ENCODE measurements at regions not wholly inside any gene's neighbourhood (a gene's known extent, or its start where the extent isn't known, plus 50 kb on each side); places are given as distances from the start of the nearest gene placed in this dataset.

DNA sequence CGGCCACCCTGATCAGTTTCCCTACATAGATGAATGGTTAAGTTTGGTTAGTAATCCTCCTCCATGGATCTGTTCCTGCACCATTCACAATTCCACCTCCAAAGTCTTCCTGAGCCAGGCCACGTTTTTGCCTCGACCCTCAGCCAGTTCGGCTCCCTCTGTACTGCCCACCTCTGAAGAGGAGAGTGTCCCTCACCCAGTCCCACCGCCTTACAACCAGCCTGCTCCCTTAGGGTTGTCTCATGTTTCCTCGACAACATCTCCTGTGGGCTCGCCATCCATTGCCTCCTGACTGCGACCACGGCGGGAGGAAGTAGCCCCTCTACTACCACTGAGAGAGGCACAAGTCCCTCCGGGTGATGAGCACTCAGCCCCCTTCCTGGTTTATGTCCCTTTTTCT, 338.0 kb upstream of the CNTNAP5 start:
- ChIA-PET POLR2A (no interaction called here), CTCF (no interaction called here)
- no peak for TF ChIP-seq ATF1 (CRISPR knock-in tag; IDR thresholded peaks at IDR 0.05)
- 0 out of 2 replicates have a peak, but pooled peaks have one; percentile 58 for TF ChIP-seq PRDM15 (CRISPR knock-in tag; IDR thresholded peaks at IDR 0.05)

GRCh38 chr2:123688231-123688940, 336.7 kb upstream of the CNTNAP5 start:
- ChIA-PET CTCF (no interaction called here), POLR2A (no interaction called here)
- Mint-ChIP-seq H3K27ac (no peak overlapping the region), H3K4me3 (no peak overlapping the region), H3K4me1 (peaks cover 11% of the 10 kb centered on the region), H3K36me3 (peaks cover 10% of the 10 kb centered on the region), H3K27me3 (ENCODE audit: low read depth) (no peaks in the 10 kb centered on the region), H3K9me3 (peaks cover 37% of the 10 kb centered on the region)
- no peak for TF ChIP-seq NR2C2 (CRISPR knock-in tag; IDR thresholded peaks at IDR 0.05)
- TF ChIP-seq GTF2I (CRISPR knock-in tag; conservative IDR thresholded peaks at IDR 0.05) = no peak
- no peak for TF ChIP-seq GABPB1 (CRISPR knock-in tag; IDR thresholded peaks at IDR 0.05)
- TF ChIP-seq NR3C1 (CRISPR knock-in tag; conservative IDR thresholded peaks at IDR 0.05; ENCODE audit: low read depth) = no peak
- no peak for TF ChIP-seq ZNF416 (CRISPR knock-in tag; IDR thresholded peaks at IDR 0.05)
- ATAC-seq (no peak), DNase-seq (ENCODE audit: low spot score) (no peak)

More for the DNA sequence above, 338.0 kb upstream of the CNTNAP5 start:
- Mint-ChIP-seq H3K4me1 (peaks cover 4% of the 10 kb centered on the region), H3K4me3 (no peak overlapping the region), H3K27me3 (ENCODE audit: low read depth) (peaks cover 3% of the 10 kb centered on the region), H3K9me3 (peaks cover 46% of the 10 kb centered on the region), H3K27ac (no peak overlapping the region), H3K36me3 (peaks cover 10% of the 10 kb centered on the region)
- ATAC-seq (no peak), DNase-seq (ENCODE audit: low spot score) (no peak)

GRCh38 chr2:123692121-123692520, 333.0 kb upstream of the CNTNAP5 start:
- DNase-seq (ENCODE audit: low spot score) = no peak
- no peak for ATAC-seq
- POLR2A ChIA-PET = no interaction called here
- CTCF ChIA-PET = no interaction called here
- no peaks in the 10 kb centered on the region for H3K27me3 Mint-ChIP-seq (ENCODE audit: low read depth)
- peaks cover 18% of the 10 kb centered on the region for H3K9me3 Mint-ChIP-seq
- H3K27ac Mint-ChIP-seq = no peak overlapping the region
- no peaks in the 10 kb centered on the region for H3K36me3 Mint-ChIP-seq
- no peak overlapping the region for H3K4me3 Mint-ChIP-seq
- H3K4me1 Mint-ChIP-seq = peaks cover 11% of the 10 kb centered on the region
- no peak for TF ChIP-seq KAT7 (CRISPR knock-in tag; IDR thresholded peaks at IDR 0.05; ENCODE audit: borderline replicate concordance)
- TF ChIP-seq ETV6 (CRISPR knock-in tag; IDR thresholded peaks at IDR 0.05) = no peak
- TF ChIP-seq, protein P1, sequence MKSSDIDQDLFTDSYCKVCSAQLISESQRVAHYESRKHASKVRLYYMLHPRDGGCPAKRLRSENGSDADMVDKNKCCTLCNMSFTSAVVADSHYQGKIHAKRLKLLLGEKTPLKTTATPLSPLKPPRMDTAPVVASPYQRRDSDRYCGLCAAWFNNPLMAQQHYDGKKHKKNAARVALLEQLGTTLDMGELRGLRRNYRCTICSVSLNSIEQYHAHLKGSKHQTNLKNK (CRISPR knock-in tag; IDR thresholded peaks at IDR 0.05) = no peak
- TF ChIP-seq OVOL2 (CRISPR knock-in tag; IDR thresholded peaks at IDR 0.05; ENCODE audit: borderline replicate concordance) = no peak
- TF ChIP-seq ATF1 (CRISPR knock-in tag; IDR thresholded peaks at IDR 0.05) = no peak
- no peak for TF ChIP-seq ZNF232 (CRISPR knock-in tag; IDR thresholded peaks at IDR 0.05)
- no peak for TF ChIP-seq ZNF532 (CRISPR knock-in tag; IDR thresholded peaks at IDR 0.05; ENCODE audit: borderline replicate concordance)
- TF ChIP-seq PREB (CRISPR knock-in tag; IDR thresholded peaks at IDR 0.05; ENCODE audit: borderline replicate concordance) = no peak
- no peak for TF ChIP-seq PRRX2 (CRISPR knock-in tag; IDR thresholded peaks at IDR 0.05)
- no peak for TF ChIP-seq ELF4 (CRISPR knock-in tag; IDR thresholded peaks at IDR 0.05; ENCODE audit: low read depth)
- no peak for TF ChIP-seq ESRRA (CRISPR knock-in tag; IDR thresholded peaks at IDR 0.05; ENCODE audit: borderline replicate concordance)
- no peak for TF ChIP-seq FOXP4 (CRISPR knock-in tag; IDR thresholded peaks at IDR 0.05)
- no peak for TF ChIP-seq CREB1 (CRISPR knock-in tag; IDR thresholded peaks at IDR 0.05)
- no peak for TF ChIP-seq JUN (CRISPR knock-in tag; IDR thresholded peaks at IDR 0.05)
- no peak for TF ChIP-seq ZNF423 (CRISPR knock-in tag; IDR thresholded peaks at IDR 0.05)

All from WTC11 (cell line).